ENCODE measurements at regions not wholly inside any gene's neighbourhood (a gene's known extent, or its start where the extent isn't known, plus 50 kb on each side); places are given as distances from the start of the nearest gene placed in this dataset.

GRCh38 chr4:138805736-138806135 lies 209.8 kb upstream of the NOCT start:
- no peak for TF ChIP-seq POLR2A (IDR thresholded peaks at IDR 0.05)
- TF ChIP-seq CTCF (IDR thresholded peaks at IDR 0.05), result no peak
- Histone ChIP-seq H3K4me1 (no peaks in the 10 kb centered on the region), H3K9me3 (no peaks in the 10 kb centered on the region), H3K27ac (no peak overlapping the region), H3K4me3 (no peak overlapping the region), H3K36me3 (no peaks in the 10 kb centered on the region), H3K27me3 (peaks cover 0 to 30% (median 0%) of the 10 kb centered on the region in 4 donors)
- no peak for DNase-seq
- intact Hi-C loops (cut with DNase I), result no loop called here
- 79 to 80% methylated on average over 4 of the region's 4 CpGs for WGBS, 2 donors

- no peaks in the 10 kb centered on the region for H3K9me3 ChIP-seq
- no peak for DNase-seq
- peaks cover 0 to 35% (median 0%) of the 10 kb centered on the region in 4 donors for H3K27me3 ChIP-seq
- WGBS, 2 donors, result 9 to 17% methylated on average over 9 of the region's 9 CpGs
- TF ChIP-seq CTCF (IDR thresholded peaks at IDR 0.05), result no peak
- TF ChIP-seq POLR2A (IDR thresholded peaks at IDR 0.05), result no peak
- intact Hi-C loops (cut with DNase I), result no loop called here
- no peak overlapping the region for H3K27ac ChIP-seq
- no peaks in the 10 kb centered on the region for H3K4me1 ChIP-seq
- H3K4me3 ChIP-seq, result no peak overlapping the region
- no peaks in the 10 kb centered on the region for H3K36me3 ChIP-seq
These were observed 210.9 kb upstream of the NOCT start for GRCh38 chr4:138804711-138805110.

GRCh38 chr4:138803051-138803450 lies 212.5 kb upstream of the NOCT start:
- TF ChIP-seq POLR2A (IDR thresholded peaks at IDR 0.05) (no peak), CTCF (IDR thresholded peaks at IDR 0.05) (no peak)
- no peak overlapping the region for H3K27ac ChIP-seq
- H3K9me3 ChIP-seq, result no peaks in the 10 kb centered on the region
- no peak overlapping the region for H3K4me3 ChIP-seq
- H3K4me1 ChIP-seq, result no peaks in the 10 kb centered on the region
- DNase-seq, result no peak
- 59 to 74% methylated on average over 4 of the region's 4 CpGs for WGBS, 2 donors
- no peaks in the 10 kb centered on the region for H3K36me3 ChIP-seq
- intact Hi-C loops (cut with DNase I), result no loop called here
- H3K27me3 ChIP-seq, result peaks cover 0 to 35% (median 0%) of the 10 kb centered on the region in 4 donors

- Histone ChIP-seq H3K9me3 (no peaks in the 10 kb centered on the region), H3K27me3 (peaks cover 0 to 35% (median 0%) of the 10 kb centered on the region in 4 donors), H3K4me3 (no peak overlapping the region), H3K27ac (no peak overlapping the region), H3K36me3 (no peaks in the 10 kb centered on the region), H3K4me1 (no peaks in the 10 kb centered on the region)
- TF ChIP-seq POLR2A (IDR thresholded peaks at IDR 0.05) (no peak), CTCF (IDR thresholded peaks at IDR 0.05) (no peak)
- no peak for DNase-seq
- intact Hi-C loops (cut with DNase I), result no loop called here
These were observed 213.1 kb upstream of the NOCT start for GRCh38 chr4:138802499-138802898.

GRCh38 chr4:138800421-138800820 lies 215.2 kb upstream of the NOCT start:
- no peaks in the 10 kb centered on the region for H3K4me1 ChIP-seq
- WGBS, 2 donors, result 37 to 62% methylated on average over 3 to 4 of the region's 4 CpGs
- H3K4me3 ChIP-seq, result no peak overlapping the region
- TF ChIP-seq CTCF (IDR thresholded peaks at IDR 0.05) (no peak), POLR2A (IDR thresholded peaks at IDR 0.05) (no peak)
- H3K36me3 ChIP-seq, result no peaks in the 10 kb centered on the region
- H3K27me3 ChIP-seq, result peaks cover 0 to 31% (median 0%) of the 10 kb centered on the region in 4 donors
- DNase-seq, result no peak
- H3K9me3 ChIP-seq, result no peaks in the 10 kb centered on the region
- intact Hi-C loops (cut with DNase I), result no loop called here
- H3K27ac ChIP-seq, result no peak overlapping the region

All from esophagus squamous epithelium (tissue), 5 donors.